ENCODE measurements at regions not wholly inside any gene's neighbourhood (a gene's known extent, or its start where the extent isn't known, plus 50 kb on each side); places are given as distances from the start of the nearest gene placed in this dataset.

DNA sequence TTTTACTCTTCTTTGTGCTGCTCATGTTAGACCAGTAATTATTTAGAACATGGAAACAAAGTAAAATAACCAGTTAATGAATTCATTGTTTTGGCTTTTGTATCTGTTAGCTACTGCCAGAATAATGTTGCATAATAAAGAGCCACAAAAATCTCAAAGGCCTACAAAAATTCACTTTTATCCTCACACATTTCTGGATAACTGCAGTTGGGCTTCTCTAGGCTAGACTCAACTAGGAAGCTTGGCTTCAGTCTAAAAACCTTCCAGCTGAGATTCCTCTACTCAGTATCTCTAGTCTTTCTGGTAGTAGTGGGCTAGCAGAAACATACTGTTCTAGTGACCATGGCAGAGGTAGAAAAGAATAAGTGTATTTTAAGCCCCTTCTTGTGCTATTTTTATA is 73.0 kb downstream of the FAT4 start:
- TF ChIP-seq, protein P1, sequence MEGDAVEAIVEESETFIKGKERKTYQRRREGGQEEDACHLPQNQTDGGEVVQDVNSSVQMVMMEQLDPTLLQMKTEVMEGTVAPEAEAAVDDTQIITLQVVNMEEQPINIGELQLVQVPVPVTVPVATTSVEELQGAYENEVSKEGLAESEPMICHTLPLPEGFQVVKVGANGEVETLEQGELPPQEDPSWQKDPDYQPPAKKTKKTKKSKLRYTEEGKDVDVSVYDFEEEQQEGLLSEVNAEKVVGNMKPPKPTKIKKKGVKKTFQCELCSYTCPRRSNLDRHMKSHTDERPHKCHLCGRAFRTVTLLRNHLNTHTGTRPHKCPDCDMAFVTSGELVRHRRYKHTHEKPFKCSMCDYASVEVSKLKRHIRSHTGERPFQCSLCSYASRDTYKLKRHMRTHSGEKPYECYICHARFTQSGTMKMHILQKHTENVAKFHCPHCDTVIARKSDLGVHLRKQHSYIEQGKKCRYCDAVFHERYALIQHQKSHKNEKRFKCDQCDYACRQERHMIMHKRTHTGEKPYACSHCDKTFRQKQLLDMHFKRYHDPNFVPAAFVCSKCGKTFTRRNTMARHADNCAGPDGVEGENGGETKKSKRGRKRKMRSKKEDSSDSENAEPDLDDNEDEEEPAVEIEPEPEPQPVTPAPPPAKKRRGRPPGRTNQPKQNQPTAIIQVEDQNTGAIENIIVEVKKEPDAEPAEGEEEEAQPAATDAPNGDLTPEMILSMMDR (IDR thresholded peaks at IDR 0.05 in 2 of 3, conservative IDR thresholded peaks at IDR 0.05 in 1 of 3; ENCODE audit: control insufficient read depth in 2 of 3, extremely low read depth in 1 of 3, insufficient read depth in 1 of 3, low read depth in 3 of 3, low read length in 3 of 3) = no peak
- TF ChIP-seq CBX5 (IDR thresholded peaks at IDR 0.05; ENCODE audit: low read depth) = no peak
- TF ChIP-seq YY1 (IDR thresholded peaks at IDR 0.05; ENCODE audit: low read depth, low read length) = no peak
- no peak for TF ChIP-seq NFIC (IDR thresholded peaks at IDR 0.05; ENCODE audit: low read depth, low read length)
- TF ChIP-seq SREBF2 (IDR thresholded peaks at IDR 0.05; ENCODE audit: low read length) = no peak
- TF ChIP-seq, protein P2, sequence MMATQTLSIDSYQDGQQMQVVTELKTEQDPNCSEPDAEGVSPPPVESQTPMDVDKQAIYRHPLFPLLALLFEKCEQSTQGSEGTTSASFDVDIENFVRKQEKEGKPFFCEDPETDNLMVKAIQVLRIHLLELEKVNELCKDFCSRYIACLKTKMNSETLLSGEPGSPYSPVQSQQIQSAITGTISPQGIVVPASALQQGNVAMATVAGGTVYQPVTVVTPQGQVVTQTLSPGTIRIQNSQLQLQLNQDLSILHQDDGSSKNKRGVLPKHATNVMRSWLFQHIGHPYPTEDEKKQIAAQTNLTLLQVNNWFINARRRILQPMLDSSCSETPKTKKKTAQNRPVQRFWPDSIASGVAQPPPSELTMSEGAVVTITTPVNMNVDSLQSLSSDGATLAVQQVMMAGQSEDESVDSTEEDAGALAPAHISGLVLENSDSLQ (IDR thresholded peaks at IDR 0.05) = no peak
- TF ChIP-seq, protein P3, sequence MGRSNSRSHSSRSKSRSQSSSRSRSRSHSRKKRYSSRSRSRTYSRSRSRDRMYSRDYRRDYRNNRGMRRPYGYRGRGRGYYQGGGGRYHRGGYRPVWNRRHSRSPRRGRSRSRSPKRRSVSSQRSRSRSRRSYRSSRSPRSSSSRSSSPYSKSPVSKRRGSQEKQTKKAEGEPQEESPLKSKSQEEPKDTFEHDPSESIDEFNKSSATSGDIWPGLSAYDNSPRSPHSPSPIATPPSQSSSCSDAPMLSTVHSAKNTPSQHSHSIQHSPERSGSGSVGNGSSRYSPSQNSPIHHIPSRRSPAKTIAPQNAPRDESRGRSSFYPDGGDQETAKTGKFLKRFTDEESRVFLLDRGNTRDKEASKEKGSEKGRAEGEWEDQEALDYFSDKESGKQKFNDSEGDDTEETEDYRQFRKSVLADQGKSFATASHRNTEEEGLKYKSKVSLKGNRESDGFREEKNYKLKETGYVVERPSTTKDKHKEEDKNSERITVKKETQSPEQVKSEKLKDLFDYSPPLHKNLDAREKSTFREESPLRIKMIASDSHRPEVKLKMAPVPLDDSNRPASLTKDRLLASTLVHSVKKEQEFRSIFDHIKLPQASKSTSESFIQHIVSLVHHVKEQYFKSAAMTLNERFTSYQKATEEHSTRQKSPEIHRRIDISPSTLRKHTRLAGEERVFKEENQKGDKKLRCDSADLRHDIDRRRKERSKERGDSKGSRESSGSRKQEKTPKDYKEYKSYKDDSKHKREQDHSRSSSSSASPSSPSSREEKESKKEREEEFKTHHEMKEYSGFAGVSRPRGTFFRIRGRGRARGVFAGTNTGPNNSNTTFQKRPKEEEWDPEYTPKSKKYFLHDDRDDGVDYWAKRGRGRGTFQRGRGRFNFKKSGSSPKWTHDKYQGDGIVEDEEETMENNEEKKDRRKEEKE (IDR thresholded peaks at IDR 0.05) = no peak
- TF ChIP-seq SIN3A (IDR thresholded peaks at IDR 0.05; ENCODE audit: low read depth, low read length) = no peak
- no peak for TF ChIP-seq ZNF622 (IDR thresholded peaks at IDR 0.05)
- no peak for TF ChIP-seq IKZF2 (IDR thresholded peaks at IDR 0.05)
